ENCODE measurements at regions not wholly inside any gene's neighbourhood (a gene's known extent, or its start where the extent isn't known, plus 50 kb on each side); places are given as distances from the start of the nearest gene placed in this dataset.

DNA sequence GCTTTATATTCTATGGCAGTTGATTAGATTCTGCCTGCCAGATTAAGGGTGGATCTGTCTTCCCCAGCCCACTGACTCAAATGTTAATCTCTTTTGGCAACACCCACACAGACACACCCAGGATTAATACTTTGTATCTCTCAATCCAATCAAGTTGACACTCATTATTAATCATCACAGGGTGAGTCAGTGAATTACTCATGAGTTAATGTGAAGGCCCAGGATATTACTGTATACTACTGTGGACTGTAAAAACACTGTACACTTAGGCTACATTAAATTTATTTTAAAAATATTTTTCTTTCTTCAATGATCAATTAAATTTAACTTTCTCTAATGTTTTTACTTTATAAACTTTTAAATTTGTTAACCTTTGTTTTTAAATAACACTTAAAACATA is 87.7 kb downstream of the NAP1L3 start:
- no peaks in the 10 kb centered on the region for H3K27me3 ChIP-seq (replicated peaks; ENCODE audit: insufficient read depth, low read depth, low read length, poor library complexity)
- no peaks in the 10 kb centered on the region for H3K9me3 ChIP-seq (ENCODE audit: low read depth, low read length, poor library complexity, severe bottlenecking)
- no peak overlapping the region for H3K27ac ChIP-seq (ENCODE audit: low read depth, low read length, poor library complexity, severe bottlenecking)
- no peak for TF ChIP-seq EZH2 (IDR thresholded peaks at IDR 0.05; ENCODE audit: borderline replicate concordance, low read depth, low read length, poor library complexity, severe bottlenecking)
- TF ChIP-seq, protein P1, sequence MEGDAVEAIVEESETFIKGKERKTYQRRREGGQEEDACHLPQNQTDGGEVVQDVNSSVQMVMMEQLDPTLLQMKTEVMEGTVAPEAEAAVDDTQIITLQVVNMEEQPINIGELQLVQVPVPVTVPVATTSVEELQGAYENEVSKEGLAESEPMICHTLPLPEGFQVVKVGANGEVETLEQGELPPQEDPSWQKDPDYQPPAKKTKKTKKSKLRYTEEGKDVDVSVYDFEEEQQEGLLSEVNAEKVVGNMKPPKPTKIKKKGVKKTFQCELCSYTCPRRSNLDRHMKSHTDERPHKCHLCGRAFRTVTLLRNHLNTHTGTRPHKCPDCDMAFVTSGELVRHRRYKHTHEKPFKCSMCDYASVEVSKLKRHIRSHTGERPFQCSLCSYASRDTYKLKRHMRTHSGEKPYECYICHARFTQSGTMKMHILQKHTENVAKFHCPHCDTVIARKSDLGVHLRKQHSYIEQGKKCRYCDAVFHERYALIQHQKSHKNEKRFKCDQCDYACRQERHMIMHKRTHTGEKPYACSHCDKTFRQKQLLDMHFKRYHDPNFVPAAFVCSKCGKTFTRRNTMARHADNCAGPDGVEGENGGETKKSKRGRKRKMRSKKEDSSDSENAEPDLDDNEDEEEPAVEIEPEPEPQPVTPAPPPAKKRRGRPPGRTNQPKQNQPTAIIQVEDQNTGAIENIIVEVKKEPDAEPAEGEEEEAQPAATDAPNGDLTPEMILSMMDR (conservative IDR thresholded peaks at IDR 0.05; ENCODE audit: low read depth, low read length): no peak
- H3K36me3 ChIP-seq (ENCODE audit: insufficient read depth, low read length, poor library complexity, severe bottlenecking): no peaks in the 10 kb centered on the region
- H3K4me1 ChIP-seq (ENCODE audit: insufficient read depth, low read length, poor library complexity, severe bottlenecking): no peaks in the 10 kb centered on the region
- BruUV-seq (replicated peaks): no TSS peak
- DNase-seq (ENCODE audit: low spot score): no peak
- ChIA-PET CTCF (no interaction called here), POLR2A (ENCODE audit: low non-redundant PET) (no interaction called here)
- H3K4me3 ChIP-seq (ENCODE audit: low read depth, low read length, poor library complexity, severe bottlenecking): no peak overlapping the region
- intact Hi-C loops (cut with micrococcal nuclease; ENCODE audit: unreplicated experiment): no loop called here

DNA sequence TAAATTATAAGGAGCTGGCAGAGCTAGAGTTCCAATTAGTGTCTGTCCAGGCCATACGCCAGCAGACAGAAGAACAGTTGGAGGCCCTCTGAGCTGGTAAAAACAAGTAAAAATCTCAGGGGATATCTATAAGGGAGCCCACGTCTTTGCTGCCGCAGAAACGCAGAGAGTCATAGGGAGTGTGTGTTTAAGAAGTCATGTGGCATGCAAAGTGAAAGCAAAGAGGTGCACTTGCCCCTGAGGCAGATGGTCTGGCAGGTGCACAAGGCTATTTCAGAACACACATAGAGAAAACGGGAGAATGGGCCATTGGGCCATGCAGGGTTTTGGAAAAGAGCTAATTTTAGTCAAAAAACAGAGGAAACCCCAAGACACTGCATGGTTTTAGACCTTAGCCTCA is 92.7 kb downstream of the NAP1L3 start:
- TF ChIP-seq, protein P1 (conservative IDR thresholded peaks at IDR 0.05; ENCODE audit: low read depth, low read length): no peak
- TF ChIP-seq EZH2 (IDR thresholded peaks at IDR 0.05; ENCODE audit: borderline replicate concordance, low read depth, low read length, poor library complexity, severe bottlenecking): no peak
- H3K27me3 ChIP-seq (replicated peaks; ENCODE audit: insufficient read depth, low read depth, low read length, poor library complexity): no peaks in the 10 kb centered on the region
- no peaks in the 10 kb centered on the region for H3K4me1 ChIP-seq (ENCODE audit: insufficient read depth, low read length, poor library complexity, severe bottlenecking)
- H3K9me3 ChIP-seq (ENCODE audit: low read depth, low read length, poor library complexity, severe bottlenecking): no peaks in the 10 kb centered on the region
- ChIA-PET POLR2A (ENCODE audit: low non-redundant PET) (no interaction called here), CTCF (no interaction called here)
- DNase-seq (ENCODE audit: low spot score): no peak
- no TSS peak for BruUV-seq (replicated peaks)
- H3K36me3 ChIP-seq (ENCODE audit: insufficient read depth, low read length, poor library complexity, severe bottlenecking): no peaks in the 10 kb centered on the region
- intact Hi-C loops (cut with micrococcal nuclease; ENCODE audit: unreplicated experiment): no loop called here
- H3K27ac ChIP-seq (ENCODE audit: low read depth, low read length, poor library complexity, severe bottlenecking): no peak overlapping the region
- no peak overlapping the region for H3K4me3 ChIP-seq (ENCODE audit: low read depth, low read length, poor library complexity, severe bottlenecking)

DNA sequence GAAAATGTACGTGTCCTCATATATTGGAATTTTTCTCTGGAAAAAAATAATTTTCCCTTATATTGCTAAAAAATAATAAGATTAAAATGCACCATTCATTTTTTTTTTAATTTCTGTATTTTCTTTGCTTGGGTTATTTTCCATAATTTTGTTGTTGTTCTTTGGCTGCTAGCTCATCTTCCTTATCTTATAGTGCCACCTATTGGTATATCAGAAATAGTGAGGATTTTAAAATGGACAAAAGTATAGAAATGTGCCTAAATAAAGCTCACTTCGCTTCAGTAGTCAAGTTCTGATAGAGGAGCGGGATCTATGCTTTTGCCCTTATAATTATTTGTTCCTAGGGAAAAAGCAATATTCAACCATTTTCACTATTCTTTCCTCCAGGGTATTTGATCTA is 134.8 kb downstream of the NAP1L3 start:
- H3K4me1 ChIP-seq (ENCODE audit: insufficient read depth, low read length, poor library complexity, severe bottlenecking): no peaks in the 10 kb centered on the region
- TF ChIP-seq, protein P1 (conservative IDR thresholded peaks at IDR 0.05; ENCODE audit: low read depth, low read length): peak; percentile 62
- no peak for TF ChIP-seq EZH2 (IDR thresholded peaks at IDR 0.05; ENCODE audit: borderline replicate concordance, low read depth, low read length, poor library complexity, severe bottlenecking)
- BruUV-seq (replicated peaks): no TSS peak
- POLR2A ChIA-PET (ENCODE audit: low non-redundant PET): no interaction called here
- H3K4me3 ChIP-seq (ENCODE audit: low read depth, low read length, poor library complexity, severe bottlenecking): no peak overlapping the region
- H3K27me3 ChIP-seq (replicated peaks; ENCODE audit: insufficient read depth, low read depth, low read length, poor library complexity): no peaks in the 10 kb centered on the region
- H3K36me3 ChIP-seq (ENCODE audit: insufficient read depth, low read length, poor library complexity, severe bottlenecking): no peaks in the 10 kb centered on the region
- H3K27ac ChIP-seq (ENCODE audit: low read depth, low read length, poor library complexity, severe bottlenecking): no peak overlapping the region
- H3K9me3 ChIP-seq (ENCODE audit: low read depth, low read length, poor library complexity, severe bottlenecking): no peaks in the 10 kb centered on the region
- DNase-seq (ENCODE audit: low spot score): peak; percentile 19
- CTCF ChIA-PET: no interaction called here
- intact Hi-C loops (cut with micrococcal nuclease; ENCODE audit: unreplicated experiment): loop anchor here (5.0 kb wide), 1 partner anchor 1306 kb away; no protein-coding TSS in a partner anchor

Data from A673 (cell line).